Epithelial cell of esophagus (primary cell): ENCODE measurements at regions not wholly inside any gene's neighbourhood (a gene's known extent, or its start where the extent isn't known, plus 50 kb on each side); places are given as distances from the start of the nearest gene placed in this dataset.

Source experiments
- DNase-seq: peaks from one replicate; pipeline ENCODE4 v3.0.0; 2010; ENCODE audit warnings: low read depth
- H3K4me3 ChIP-seq: 2 replicates; pipeline ENCODE4 v1.5.1; 2011; ENCODE audit warnings: mild to moderate bottlenecking, low read length, control low read depth
- TF ChIP-seq, protein P1 (sequence below): IDR thresholded peaks from 2 replicates; pipeline ENCODE4 v1.5.1; 2011; ENCODE audit warnings: low read depth, mild to moderate bottlenecking, low read length, control low read depth, inconsistent platforms; ENCODE audit not compliant: insufficient read depth; ENCODE audit errors: missing control alignments

DNA sequence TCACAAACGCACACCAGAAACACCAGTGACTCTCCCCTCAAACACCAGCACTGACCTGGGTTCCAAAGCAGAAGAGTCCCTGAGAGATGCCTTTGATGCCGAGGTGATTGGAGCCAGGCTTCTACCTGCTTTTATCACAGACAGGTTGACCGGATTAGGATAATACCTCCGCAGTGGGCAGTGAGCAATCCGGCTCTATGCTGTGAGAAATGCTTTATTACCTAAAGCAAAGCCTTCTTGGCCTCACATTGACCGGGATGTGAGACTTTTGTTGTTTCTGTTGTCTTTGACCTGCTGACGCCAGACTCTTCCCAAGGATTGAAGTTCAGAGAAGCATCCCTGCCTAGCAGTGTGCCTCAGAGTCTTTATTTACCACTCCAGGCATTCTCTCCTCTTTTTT is 320.3 kb upstream of the CLINT1 start:
- no peak for DNase-seq
- no peak overlapping the region for H3K4me3 ChIP-seq
- TF ChIP-seq, protein P1, sequence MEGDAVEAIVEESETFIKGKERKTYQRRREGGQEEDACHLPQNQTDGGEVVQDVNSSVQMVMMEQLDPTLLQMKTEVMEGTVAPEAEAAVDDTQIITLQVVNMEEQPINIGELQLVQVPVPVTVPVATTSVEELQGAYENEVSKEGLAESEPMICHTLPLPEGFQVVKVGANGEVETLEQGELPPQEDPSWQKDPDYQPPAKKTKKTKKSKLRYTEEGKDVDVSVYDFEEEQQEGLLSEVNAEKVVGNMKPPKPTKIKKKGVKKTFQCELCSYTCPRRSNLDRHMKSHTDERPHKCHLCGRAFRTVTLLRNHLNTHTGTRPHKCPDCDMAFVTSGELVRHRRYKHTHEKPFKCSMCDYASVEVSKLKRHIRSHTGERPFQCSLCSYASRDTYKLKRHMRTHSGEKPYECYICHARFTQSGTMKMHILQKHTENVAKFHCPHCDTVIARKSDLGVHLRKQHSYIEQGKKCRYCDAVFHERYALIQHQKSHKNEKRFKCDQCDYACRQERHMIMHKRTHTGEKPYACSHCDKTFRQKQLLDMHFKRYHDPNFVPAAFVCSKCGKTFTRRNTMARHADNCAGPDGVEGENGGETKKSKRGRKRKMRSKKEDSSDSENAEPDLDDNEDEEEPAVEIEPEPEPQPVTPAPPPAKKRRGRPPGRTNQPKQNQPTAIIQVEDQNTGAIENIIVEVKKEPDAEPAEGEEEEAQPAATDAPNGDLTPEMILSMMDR, result no peak

GRCh38 chr5:158178535-158178934 is 319.6 kb upstream of the CLINT1 start:
- no peak for DNase-seq
- no peak overlapping the region for H3K4me3 ChIP-seq
- TF ChIP-seq, protein P1, result no peak

- DNase-seq, result no peak
- TF ChIP-seq, protein P1, result no peak
- no peak overlapping the region for H3K4me3 ChIP-seq
Observed at GRCh38 chr5:158177146-158177545, 318.2 kb upstream of the CLINT1 start.

GRCh38 chr5:158175934-158176481 is 317.1 kb upstream of the CLINT1 start:
- DNase-seq, result no peak
- TF ChIP-seq, protein P1, result no peak
- H3K4me3 ChIP-seq, result no peak overlapping the region

GRCh38 chr5:158174918-158175851 is 316.2 kb upstream of the CLINT1 start:
- TF ChIP-seq, protein P1, result peak; percentile 85
- DNase-seq, result peak; percentile 65
- H3K4me3 ChIP-seq, result no peak overlapping the region

DNA sequence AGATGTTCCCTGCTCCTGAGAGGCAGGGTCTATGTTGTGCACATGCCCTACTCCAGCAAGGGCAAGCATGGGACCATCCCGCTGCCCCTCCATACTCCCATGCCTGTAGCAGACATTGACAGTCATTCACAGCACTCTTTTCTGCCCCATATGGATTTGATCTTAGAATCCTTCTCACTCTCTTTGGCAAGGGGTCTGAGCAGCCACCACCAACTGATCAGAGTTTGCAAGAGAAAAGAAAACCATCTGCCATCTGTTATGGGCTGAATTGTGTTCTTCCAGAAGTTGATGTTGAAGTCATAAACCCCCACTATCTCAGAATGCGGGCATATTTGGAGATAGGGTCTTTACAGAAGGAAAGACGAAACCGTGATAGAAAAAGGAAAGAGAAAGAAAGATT is 315.1 kb upstream of the CLINT1 start:
- TF ChIP-seq, protein P1, result no peak
- no peak overlapping the region for H3K4me3 ChIP-seq
- DNase-seq, result no peak
